ENCODE measurements at regions not wholly inside any gene's neighbourhood (a gene's known extent, or its start where the extent isn't known, plus 50 kb on each side); places are given as distances from the start of the nearest gene placed in this dataset.

- TF ChIP-seq ERG (CRISPR knock-in tag; IDR thresholded peaks at IDR 0.05) = no peak
- TF ChIP-seq STAT6 (CRISPR knock-in tag; conservative IDR thresholded peaks at IDR 0.05; ENCODE audit: low read depth) = no peak
- no peak for TF ChIP-seq RORB (CRISPR knock-in tag; IDR thresholded peaks at IDR 0.05)
- TF ChIP-seq FOXP1 (CRISPR knock-in tag; IDR thresholded peaks at IDR 0.05; ENCODE audit: borderline replicate concordance) = no peak
- no peak for TF ChIP-seq AR (CRISPR knock-in tag; IDR thresholded peaks at IDR 0.05)
These were observed 528.9 kb downstream of the DTWD2 start (continued) for GRCh38 chr5:118459490-118459889.

GRCh38 chr5:118456085-118456484 lies 532.3 kb downstream of the DTWD2 start:
- CTCF ChIA-PET = no interaction called here
- Mint-ChIP-seq H3K27me3 (ENCODE audit: low read depth) (no peaks in the 10 kb centered on the region), H3K9me3 (peaks cover 7% of the 10 kb centered on the region), H3K36me3 (no peaks in the 10 kb centered on the region), H3K4me1 (peaks cover 7% of the 10 kb centered on the region), H3K4me3 (no peak overlapping the region), H3K27ac (no peak overlapping the region)
- POLR2A ChIA-PET = no interaction called here
- ATAC-seq = no peak
- DNase-seq (ENCODE audit: low spot score) = no peak
- TF ChIP-seq MYBL2 (CRISPR knock-in tag; IDR thresholded peaks at IDR 0.05) (no peak), SMAD3 (CRISPR knock-in tag; IDR thresholded peaks at IDR 0.05; ENCODE audit: borderline replicate concordance) (no peak), ZNF425 (CRISPR knock-in tag; conservative IDR thresholded peaks at IDR 0.05) (no peak), ZBTB43 (CRISPR knock-in tag; IDR thresholded peaks at IDR 0.05) (no peak), ZNF512 (CRISPR knock-in tag; IDR thresholded peaks at IDR 0.05; ENCODE audit: borderline replicate concordance) (no peak), MLX (CRISPR knock-in tag; IDR thresholded peaks at IDR 0.05) (no peak), CBFB (CRISPR knock-in tag; IDR thresholded peaks at IDR 0.05; ENCODE audit: low read depth) (no peak)
